ENCODE measurements at regions not wholly inside any gene's neighbourhood (a gene's known extent, or its start where the extent isn't known, plus 50 kb on each side); places are given as distances from the start of the nearest gene placed in this dataset.

- Histone ChIP-seq H3K27me3 (no peaks in the 10 kb centered on the region), H3K9me3 (no peaks in the 10 kb centered on the region), H3K4me1 (no peaks in the 10 kb centered on the region), H3K36me3 (no peaks in the 10 kb centered on the region), H3K4me3 (no peak overlapping the region), H3K27ac (no peak overlapping the region)
- WGBS, 2 donors (ENCODE audit: low coverage in 1 of 2), result no CpG with 5 or more reads among the region's 1 CpG
- no peak for TF ChIP-seq POLR2A (IDR thresholded peaks at IDR 0.05)
- TF ChIP-seq POLR2AphosphoS5 (IDR thresholded peaks at IDR 0.05), result no peak
- no peak for TF ChIP-seq CTCF (IDR thresholded peaks at IDR 0.05)
- TF ChIP-seq EP300 (IDR thresholded peaks at IDR 0.05), result no peak
- ATAC-seq, result no peak
Observed at GRCh38 chrX:138001226-138001625, 435.3 kb downstream of the ZIC3 start.

- H3K4me3 ChIP-seq, result no peak overlapping the region
- H3K27ac ChIP-seq, result no peak overlapping the region
- H3K4me1 ChIP-seq, result no peaks in the 10 kb centered on the region
- H3K36me3 ChIP-seq, result no peaks in the 10 kb centered on the region
- WGBS, 2 donors (ENCODE audit: low coverage in 1 of 2), result 60 to 75% methylated on average over 1 to 3 of the region's 4 CpGs
- no peak for TF ChIP-seq EP300 (IDR thresholded peaks at IDR 0.05)
- TF ChIP-seq POLR2AphosphoS5 (IDR thresholded peaks at IDR 0.05), result no peak
- no peak for TF ChIP-seq POLR2A (IDR thresholded peaks at IDR 0.05)
- TF ChIP-seq CTCF (IDR thresholded peaks at IDR 0.05), result no peak
- H3K27me3 ChIP-seq, result no peaks in the 10 kb centered on the region
- no peak for ATAC-seq
- H3K9me3 ChIP-seq, result no peaks in the 10 kb centered on the region
Observed at GRCh38 chrX:138006180-138006579, 440.3 kb downstream of the ZIC3 start.

DNA sequence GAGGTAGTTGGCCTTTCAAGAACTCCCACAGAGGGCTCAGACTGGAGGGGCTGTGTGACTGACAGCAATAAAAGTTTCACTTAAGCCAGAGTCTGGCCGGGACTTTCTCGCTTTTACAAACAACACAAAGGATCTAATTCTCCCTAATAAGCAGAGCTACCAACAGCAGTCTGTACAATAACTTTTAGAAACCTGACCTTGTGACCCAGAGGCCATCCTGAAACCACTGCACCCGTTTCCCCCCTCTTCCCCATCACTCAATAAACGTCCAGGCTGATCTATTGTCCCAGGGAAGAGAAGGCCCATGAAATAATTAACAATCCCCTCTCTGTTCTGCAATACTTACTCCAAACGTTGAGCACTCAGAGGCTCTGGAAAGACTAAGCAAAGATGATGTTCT, 442.4 kb downstream of the ZIC3 start:
- H3K4me1 ChIP-seq, result no peaks in the 10 kb centered on the region
- H3K36me3 ChIP-seq, result no peaks in the 10 kb centered on the region
- 46% methylated on average over 5 of the region's 5 CpGs; no CpG with 5 or more reads in 1 of the 2 donors for WGBS, 2 donors (ENCODE audit: low coverage in 1 of 2)
- no peaks in the 10 kb centered on the region for H3K27me3 ChIP-seq
- TF ChIP-seq POLR2A (IDR thresholded peaks at IDR 0.05), result no peak
- TF ChIP-seq CTCF (IDR thresholded peaks at IDR 0.05), result no peak
- TF ChIP-seq EP300 (IDR thresholded peaks at IDR 0.05), result no peak
- no peak for TF ChIP-seq POLR2AphosphoS5 (IDR thresholded peaks at IDR 0.05)
- no peak overlapping the region for H3K4me3 ChIP-seq
- no peak overlapping the region for H3K27ac ChIP-seq
- no peak for ATAC-seq
- no peaks in the 10 kb centered on the region for H3K9me3 ChIP-seq

DNA sequence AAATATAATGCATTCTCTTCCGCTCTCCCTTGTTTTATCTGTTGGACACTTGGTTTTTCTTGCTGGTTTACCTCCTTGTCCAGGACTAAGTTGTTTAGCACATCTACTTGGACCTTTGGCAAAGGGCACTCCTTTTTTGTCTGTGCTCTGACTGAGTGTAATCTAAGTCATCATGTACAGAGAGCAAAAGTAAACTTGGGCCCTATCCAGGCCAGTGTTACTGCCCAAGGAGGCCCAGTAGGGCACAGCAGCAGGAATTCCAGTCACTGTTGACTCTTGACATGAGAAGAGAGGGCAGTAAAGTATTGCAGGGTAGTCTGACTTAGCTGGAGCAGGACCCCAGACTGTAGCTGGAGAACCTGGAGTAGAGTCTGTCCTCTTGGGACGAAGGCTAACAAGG, 445.5 kb downstream of the ZIC3 start:
- WGBS, 2 donors (ENCODE audit: low coverage in 1 of 2), result 67 to 89% methylated on average over 1 of the region's 2 CpGs
- Histone ChIP-seq H3K4me3 (no peak overlapping the region), H3K36me3 (no peaks in the 10 kb centered on the region), H3K4me1 (no peaks in the 10 kb centered on the region), H3K9me3 (no peaks in the 10 kb centered on the region), H3K27me3 (no peaks in the 10 kb centered on the region), H3K27ac (no peak overlapping the region)
- no peak for TF ChIP-seq CTCF (IDR thresholded peaks at IDR 0.05)
- TF ChIP-seq POLR2A (IDR thresholded peaks at IDR 0.05), result no peak
- TF ChIP-seq EP300 (IDR thresholded peaks at IDR 0.05), result no peak
- no peak for TF ChIP-seq POLR2AphosphoS5 (IDR thresholded peaks at IDR 0.05)
- ATAC-seq, result peak; percentile 46

DNA sequence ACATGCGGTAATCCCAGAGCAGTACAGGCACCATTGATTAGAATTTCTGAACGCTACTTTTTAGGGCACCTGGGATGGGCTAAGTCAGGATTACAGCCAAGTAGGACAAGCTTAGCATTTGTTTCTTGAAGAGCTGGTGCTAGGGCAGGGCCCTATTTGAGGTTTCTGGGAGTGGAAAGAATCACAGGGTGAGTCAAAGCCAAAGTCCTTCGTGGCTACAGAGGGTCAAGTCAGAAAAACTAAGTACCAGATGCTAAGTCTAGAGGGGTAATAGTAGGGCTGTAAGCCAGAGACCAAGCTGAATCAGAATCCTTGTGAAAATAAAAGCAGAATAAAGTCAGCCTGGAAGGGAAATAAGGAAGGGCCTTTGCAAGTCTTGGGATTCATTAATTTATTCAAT, 448.6 kb downstream of the ZIC3 start:
- Histone ChIP-seq H3K27me3 (no peaks in the 10 kb centered on the region), H3K4me3 (no peak overlapping the region), H3K36me3 (no peaks in the 10 kb centered on the region), H3K9me3 (no peaks in the 10 kb centered on the region), H3K4me1 (no peaks in the 10 kb centered on the region), H3K27ac (no peak overlapping the region)
- no peak for ATAC-seq
- WGBS, 2 donors (ENCODE audit: low coverage in 1 of 2), result 24% methylated on average over 2 of the region's 3 CpGs; no CpG with 5 or more reads in 1 of the 2 donors
- no peak for TF ChIP-seq CTCF (IDR thresholded peaks at IDR 0.05)
- TF ChIP-seq EP300 (IDR thresholded peaks at IDR 0.05), result no peak
- no peak for TF ChIP-seq POLR2A (IDR thresholded peaks at IDR 0.05)
- no peak for TF ChIP-seq POLR2AphosphoS5 (IDR thresholded peaks at IDR 0.05)
